GM19239 (cell line): ENCODE measurements at regions not wholly inside any gene's neighbourhood (a gene's known extent, or its start where the extent isn't known, plus 50 kb on each side); places are given as distances from the start of the nearest gene placed in this dataset.
"Not testable (repeated sequence)": the region's sequence is repeated elsewhere in the genome, so short reads cannot be mapped to it uniquely, and the experiment has no call there.

Experiments used
- DNase-seq: peaks from one replicate; pipeline ENCODE4 v3.0.0; 2011; ENCODE audit warnings: low spot score; ENCODE audit not compliant: insufficient read length
- FAIRE-seq: peaks from 2 replicates; lab custom pipeline; 2011; peaks lifted over from hg19 to GRCh38; lab: Jason Lieb, UNC

GRCh38 chr1:67482733-67483482, 52.7 kb upstream of the SERBP1 start:
- DNase-seq (no peak), FAIRE-seq (no peak)

DNA sequence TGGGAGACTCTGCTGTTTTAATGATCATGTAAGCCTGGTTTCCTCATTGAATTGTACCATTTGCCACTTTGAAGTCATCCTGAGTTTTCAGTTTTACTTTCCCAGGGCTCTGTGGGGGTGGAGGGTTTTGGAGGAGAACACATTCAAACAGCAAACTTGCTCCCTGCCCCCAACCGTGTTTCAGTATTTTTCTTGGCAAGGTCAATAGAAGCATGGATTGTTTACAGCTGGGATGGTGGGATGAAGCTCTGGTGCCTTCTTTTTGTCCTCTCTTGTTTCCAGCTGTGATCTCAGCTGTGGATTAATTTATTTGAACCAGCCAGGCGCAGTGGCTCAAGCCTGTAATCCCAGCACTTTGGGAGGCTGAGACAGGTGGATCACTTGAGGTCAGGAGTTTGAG, 54.3 kb upstream of the SERBP1 start:
- no peak for FAIRE-seq
- DNase-seq = no peak

GRCh38 chr1:67485046-67485811, 55.0 kb upstream of the SERBP1 start:
- DNase-seq = no peak
- no peak for FAIRE-seq

GRCh38 chr1:67489643-67490042, 59.4 kb upstream of the SERBP1 start:
- FAIRE-seq (no peak), DNase-seq (peak; percentile 7)

DNA sequence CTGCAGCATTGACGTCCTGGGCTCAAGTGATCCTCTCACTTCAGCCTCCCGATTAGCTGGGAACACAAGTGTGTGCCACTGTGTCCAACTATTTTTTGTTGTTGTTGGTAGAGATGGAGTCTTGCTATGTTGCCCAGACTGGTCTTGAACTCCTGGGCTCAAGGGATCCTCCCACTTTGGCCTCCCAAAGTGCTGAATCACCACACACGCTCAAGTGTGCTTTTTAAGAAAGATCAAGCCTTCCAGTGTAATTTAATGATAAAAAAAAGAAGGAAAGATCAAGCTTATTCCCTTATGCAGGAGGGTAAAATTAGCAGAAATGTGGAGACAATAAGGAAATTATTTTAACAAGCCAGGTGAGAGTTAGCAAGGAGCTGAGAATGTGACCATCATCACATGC, 61.1 kb upstream of the SERBP1 start:
- no peak for FAIRE-seq
- DNase-seq = no peak

DNA sequence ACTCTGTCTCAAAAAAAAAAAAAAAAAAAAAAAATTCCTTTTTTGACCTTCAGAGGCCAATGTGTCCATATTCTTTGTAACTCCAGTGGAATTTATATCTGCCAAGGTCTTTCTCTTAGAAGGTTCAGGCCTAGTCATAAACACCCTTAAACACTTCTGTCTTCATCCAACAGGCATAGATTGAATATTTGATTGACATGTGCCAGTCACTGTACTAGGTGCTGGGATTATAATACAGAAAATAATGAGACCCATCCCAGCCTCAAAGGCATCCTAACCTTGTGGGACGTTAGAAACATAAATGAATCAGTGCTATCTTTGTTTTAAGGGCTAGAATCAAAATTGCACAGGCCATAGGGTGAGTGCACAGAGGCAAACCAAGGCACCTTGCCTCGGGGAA, 62.9 kb upstream of the SERBP1 start:
- FAIRE-seq = no peak
- DNase-seq = no peak

GRCh38 chr1:67495327-67495726, 65.1 kb upstream of the SERBP1 start:
- FAIRE-seq (no peak), DNase-seq (no peak)

- no peak for DNase-seq
- no peak for FAIRE-seq
Measured at GRCh38 chr1:67496329-67496728, 66.1 kb upstream of the SERBP1 start.

- FAIRE-seq = peak; percentile 99
- peak; percentile 85 for DNase-seq
Measured at GRCh38 chr1:67500413-67500959, 70.3 kb upstream of the SERBP1 start.

- no peak for FAIRE-seq
- DNase-seq = no peak
Measured at GRCh38 chr1:67503974-67504373, 73.8 kb upstream of the SERBP1 start.

- not testable (repeated sequence) for FAIRE-seq
Measured at GRCh38 chr1:67513392-67514294, 83.4 kb upstream of the SERBP1 start.

DNA sequence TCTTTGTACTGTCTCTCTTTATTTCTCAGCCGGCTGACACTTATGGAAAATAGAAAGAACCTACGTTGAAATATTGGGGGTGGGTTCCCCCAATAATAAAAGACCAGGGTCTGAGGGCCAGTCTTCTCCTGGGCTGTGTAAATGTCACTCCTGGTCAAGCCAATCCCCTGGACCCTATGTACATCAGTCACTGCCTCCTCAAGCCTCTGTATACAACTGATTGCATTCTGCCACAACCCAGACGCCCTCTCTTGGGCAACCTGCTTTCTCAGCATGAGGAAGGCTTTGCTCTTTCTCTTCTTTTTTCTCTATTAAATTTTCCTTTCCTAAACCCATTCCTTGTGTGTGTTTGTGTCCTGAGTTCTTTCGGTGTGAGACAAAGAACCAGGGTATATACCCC, 84.1 kb upstream of the SERBP1 start:
- DNase-seq = no peak
- no peak for FAIRE-seq

More at GRCh38 chr1:67513392-67514294, 83.4 kb upstream of the SERBP1 start:
- DNase-seq = not testable (repeated sequence)

DNA sequence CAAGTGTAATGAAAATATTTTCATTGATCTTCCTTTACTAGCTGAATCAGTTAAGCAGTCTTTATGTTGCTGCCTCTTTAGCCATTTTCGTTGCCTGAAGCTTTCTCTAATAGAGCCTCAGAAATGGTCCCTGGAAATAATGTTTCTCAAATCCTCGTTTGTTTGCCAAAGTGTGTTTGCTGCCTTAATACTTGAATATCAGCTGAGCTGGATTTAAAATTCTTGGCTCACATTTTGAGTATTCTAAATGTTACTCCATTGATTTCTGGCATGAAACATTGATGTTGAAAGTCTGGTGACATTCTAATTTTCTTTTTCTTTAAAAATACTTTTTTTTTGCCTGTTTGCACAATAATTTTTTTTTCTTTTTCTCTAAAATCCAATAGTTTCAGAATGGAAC, 84.6 kb upstream of the SERBP1 start:
- FAIRE-seq = no peak
- no peak for DNase-seq

- FAIRE-seq (no peak), DNase-seq (no peak)
Measured at GRCh38 chr1:67515324-67516080, 85.3 kb upstream of the SERBP1 start.

DNA sequence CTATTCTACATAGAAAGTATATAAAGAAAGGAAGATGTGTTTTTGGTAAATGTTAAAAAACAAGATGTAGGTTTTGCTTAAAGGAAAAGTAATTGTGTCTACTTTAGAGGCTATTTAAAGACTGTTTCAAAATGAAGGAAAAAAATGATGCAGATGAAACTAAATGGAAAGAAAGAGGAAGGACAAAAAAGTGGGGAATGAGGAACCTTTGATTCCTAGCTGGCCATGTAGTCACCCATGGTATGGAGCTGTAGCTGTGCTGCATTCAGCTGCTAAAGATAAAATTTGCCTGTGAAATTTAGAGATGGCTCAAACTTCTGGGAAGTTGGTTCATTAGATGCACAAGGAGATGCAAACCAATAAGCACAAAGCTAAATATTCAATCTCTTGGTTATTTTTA, 86.8 kb upstream of the SERBP1 start:
- DNase-seq (no peak), FAIRE-seq (no peak)

- FAIRE-seq = no peak
- no peak for DNase-seq
Measured at GRCh38 chr1:67522001-67522441, 91.8 kb upstream of the SERBP1 start.

GRCh38 chr1:67522793-67523192, 92.6 kb upstream of the SERBP1 start:
- DNase-seq (no peak), FAIRE-seq (no peak)

DNA sequence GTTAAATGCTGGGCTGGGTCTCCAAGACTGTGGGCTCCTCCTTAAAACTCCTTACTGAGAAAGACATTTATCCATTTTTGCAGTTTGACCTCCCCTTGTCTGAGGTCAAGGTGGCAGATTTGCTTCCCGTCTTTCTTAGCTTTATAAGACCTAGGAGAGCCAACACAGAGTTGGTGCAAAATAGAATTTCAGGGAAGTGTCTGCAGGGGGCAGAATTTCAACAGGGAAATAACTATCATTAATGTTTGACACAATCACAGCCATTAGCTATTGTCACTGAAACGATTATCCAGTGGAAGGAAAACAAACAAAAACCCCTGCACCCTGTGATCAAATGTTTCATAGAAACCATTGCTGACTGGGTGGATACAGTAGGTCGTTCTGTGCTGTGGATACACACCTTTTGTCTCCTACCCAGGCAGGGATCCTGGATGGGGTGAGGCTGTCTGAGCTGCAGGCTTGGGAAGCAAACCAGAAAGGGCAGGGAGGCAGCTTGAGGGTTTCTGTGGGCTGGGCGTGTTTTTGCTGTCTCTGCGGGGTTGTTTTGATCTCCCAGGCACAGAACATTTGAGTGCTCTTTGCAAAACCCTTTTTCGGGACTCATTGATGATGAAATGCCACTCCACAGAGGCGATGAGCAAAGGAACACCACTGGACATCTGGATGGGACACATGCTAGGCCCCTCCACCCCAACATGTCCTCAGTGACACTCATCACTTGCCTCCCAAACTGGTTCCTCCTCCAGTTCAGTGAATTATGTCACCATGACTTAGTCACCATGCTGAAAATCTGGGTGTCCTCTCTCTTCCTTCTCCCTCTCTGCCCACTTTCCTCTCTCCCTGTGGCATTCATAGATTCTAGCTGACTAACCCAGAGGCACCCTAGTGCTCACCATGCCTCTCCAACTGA, 94.2 kb upstream of the SERBP1 start:
- DNase-seq (no peak), FAIRE-seq (no peak)
